ENCODE measurements at regions not wholly inside any gene's neighbourhood (a gene's known extent, or its start where the extent isn't known, plus 50 kb on each side); places are given as distances from the start of the nearest gene placed in this dataset.

- Histone ChIP-seq H3K4me3 (no peak overlapping the region), H3K36me3 (ENCODE audit: low read depth) (no peaks in the 10 kb centered on the region), H3K4me1 (ENCODE audit: low read depth) (no peaks in the 10 kb centered on the region), H3K9me3 (no peaks in the 10 kb centered on the region)
- intact Hi-C loops (cut with DNase I, micrococcal nuclease), result no loop called here
- TF ChIP-seq, protein P1, sequence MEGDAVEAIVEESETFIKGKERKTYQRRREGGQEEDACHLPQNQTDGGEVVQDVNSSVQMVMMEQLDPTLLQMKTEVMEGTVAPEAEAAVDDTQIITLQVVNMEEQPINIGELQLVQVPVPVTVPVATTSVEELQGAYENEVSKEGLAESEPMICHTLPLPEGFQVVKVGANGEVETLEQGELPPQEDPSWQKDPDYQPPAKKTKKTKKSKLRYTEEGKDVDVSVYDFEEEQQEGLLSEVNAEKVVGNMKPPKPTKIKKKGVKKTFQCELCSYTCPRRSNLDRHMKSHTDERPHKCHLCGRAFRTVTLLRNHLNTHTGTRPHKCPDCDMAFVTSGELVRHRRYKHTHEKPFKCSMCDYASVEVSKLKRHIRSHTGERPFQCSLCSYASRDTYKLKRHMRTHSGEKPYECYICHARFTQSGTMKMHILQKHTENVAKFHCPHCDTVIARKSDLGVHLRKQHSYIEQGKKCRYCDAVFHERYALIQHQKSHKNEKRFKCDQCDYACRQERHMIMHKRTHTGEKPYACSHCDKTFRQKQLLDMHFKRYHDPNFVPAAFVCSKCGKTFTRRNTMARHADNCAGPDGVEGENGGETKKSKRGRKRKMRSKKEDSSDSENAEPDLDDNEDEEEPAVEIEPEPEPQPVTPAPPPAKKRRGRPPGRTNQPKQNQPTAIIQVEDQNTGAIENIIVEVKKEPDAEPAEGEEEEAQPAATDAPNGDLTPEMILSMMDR (IDR thresholded peaks at IDR 0.05), result no peak
- ATAC-seq (no peak), DNase-seq (no peak)
These were observed 218.7 kb downstream of the USP6NL start for GRCh38 chr10:11392776-11393175.

DNA sequence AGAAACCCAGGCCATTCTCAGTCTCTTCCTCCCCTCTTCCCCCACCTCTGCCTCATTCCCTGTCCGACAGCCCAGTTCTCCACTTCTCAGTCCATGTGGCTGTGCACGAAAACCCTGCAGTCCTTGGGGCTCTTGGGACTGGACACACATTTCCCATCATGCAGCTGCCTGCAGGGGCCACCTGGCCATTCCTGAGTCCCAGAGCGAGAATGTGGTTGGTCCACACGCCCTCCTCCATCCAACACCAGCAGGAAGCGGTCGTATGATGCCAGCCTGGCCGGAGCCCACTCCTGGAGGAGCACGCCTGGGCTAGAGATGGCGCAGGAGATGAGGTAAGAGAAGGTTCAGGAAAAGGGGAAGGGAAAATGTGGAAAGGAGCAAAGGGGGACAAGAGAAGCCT is 222.5 kb downstream of the USP6NL start:
- intact Hi-C loops (cut with DNase I, micrococcal nuclease), result no loop called here
- TF ChIP-seq, protein P1 (IDR thresholded peaks at IDR 0.05), result no peak

DNA sequence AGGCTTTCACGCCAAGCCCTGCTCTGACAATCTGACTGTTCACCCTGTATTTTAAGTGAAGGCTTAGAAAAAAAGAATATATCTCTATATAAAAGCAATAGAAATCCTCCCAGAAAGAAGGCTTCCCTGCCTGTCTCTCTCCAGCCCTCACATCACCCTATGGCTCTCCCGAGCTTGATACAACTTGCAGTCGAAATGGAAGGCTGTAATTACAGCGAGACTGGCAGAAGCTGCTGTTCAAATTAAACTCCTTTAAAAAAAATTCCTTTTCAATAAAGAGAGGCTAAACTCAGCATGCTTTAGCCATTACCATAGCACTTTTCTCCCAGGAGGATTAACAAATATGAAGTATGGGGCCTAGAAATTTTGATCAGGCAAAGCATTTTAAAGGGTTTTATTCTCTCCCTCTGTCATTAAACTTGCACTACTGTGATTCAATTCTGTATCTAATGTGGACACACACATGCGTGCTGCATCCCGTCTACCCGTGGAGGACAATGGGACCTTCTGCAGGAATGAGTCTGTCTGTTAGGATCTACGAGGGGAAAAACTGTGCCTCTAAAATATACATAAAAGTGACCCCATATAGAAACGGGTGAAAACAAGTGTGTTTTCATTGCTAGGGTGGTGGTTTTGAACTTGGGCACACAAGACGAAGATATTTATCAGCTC is 223.8 kb downstream of the USP6NL start:
- ATAC-seq (no peak), DNase-seq (no peak)
- H3K4me3 ChIP-seq, result no peak overlapping the region
- no peaks in the 10 kb centered on the region for H3K36me3 ChIP-seq (ENCODE audit: low read depth)
- TF ChIP-seq, protein P1 (IDR thresholded peaks at IDR 0.05), result no peak
- H3K4me1 ChIP-seq (ENCODE audit: low read depth), result no peaks in the 10 kb centered on the region
- no peaks in the 10 kb centered on the region for H3K9me3 ChIP-seq
- intact Hi-C loops (cut with DNase I, micrococcal nuclease), result no loop called here

More for the DNA sequence above, 222.5 kb downstream of the USP6NL start:
- Histone ChIP-seq H3K4me3 (no peak overlapping the region), H3K9me3 (no peaks in the 10 kb centered on the region), H3K36me3 (ENCODE audit: low read depth) (no peaks in the 10 kb centered on the region), H3K4me1 (ENCODE audit: low read depth) (no peaks in the 10 kb centered on the region)
- no peak for DNase-seq
- no peak for ATAC-seq

GRCh38 chr10:11387044-11387443 is 224.4 kb downstream of the USP6NL start:
- H3K9me3 ChIP-seq, result no peaks in the 10 kb centered on the region
- ATAC-seq, result no peak

More at GRCh38 chr10:11387044-11387443, 224.4 kb downstream of the USP6NL start:
- Histone ChIP-seq H3K4me1 (ENCODE audit: low read depth) (no peaks in the 10 kb centered on the region), H3K36me3 (ENCODE audit: low read depth) (no peaks in the 10 kb centered on the region), H3K4me3 (no peak overlapping the region)
- intact Hi-C loops (cut with DNase I, micrococcal nuclease), result no loop called here
- DNase-seq, result no peak
- TF ChIP-seq, protein P1 (IDR thresholded peaks at IDR 0.05), result no peak

Data from mucosa of descending colon (tissue), 3 donors.